Keratinocyte (primary cell): ENCODE measurements at regions not wholly inside any gene's neighbourhood (a gene's known extent, or its start where the extent isn't known, plus 50 kb on each side); places are given as distances from the start of the nearest gene placed in this dataset.

Source experiments
- DNase-seq: peaks from one replicate; pipeline ENCODE4 v3.0.0-alpha.2; 2011; ENCODE audit warnings: low read depth, missing footprints, low spot score
- FAIRE-seq: peaks from 2 replicates; lab custom pipeline; 2011; peaks lifted over from hg19 to GRCh38; lab: Jason Lieb, UNC
- H2AFZ ChIP-seq: 2 replicates; pipeline ENCODE4 v1.6.0; 2012; ENCODE audit warnings: low read length, control low read depth, inconsistent platforms; ENCODE audit not compliant: control insufficient read depth
- H3K27ac ChIP-seq: 2 replicates; pipeline ENCODE4 v1.5.1; 2011; ENCODE audit warnings: low read length; ENCODE audit not compliant: control insufficient read depth, insufficient read depth
- H3K27me3 ChIP-seq: 3 replicates; pipeline ENCODE4 v1.6.0; 2011; ENCODE audit warnings: low read length; ENCODE audit not compliant: control insufficient read depth, insufficient read depth; ENCODE audit errors: extremely low read depth
- H3K36me3 ChIP-seq, 2 experiments: 2 replicates in 1 of 2; 3 replicates in 1 of 2; pipeline ENCODE4 v1.5.1; 2011; ENCODE audit warnings: low read length in 2 of 2, mild to moderate bottlenecking in 1 of 2; ENCODE audit not compliant: control insufficient read depth in 2 of 2, insufficient read depth in 2 of 2; ENCODE audit errors: extremely low read depth in 1 of 2
- H3K4me1 ChIP-seq: 3 replicates; pipeline ENCODE4 v1.5.1; 2011; ENCODE audit warnings: low read length; ENCODE audit not compliant: control insufficient read depth, insufficient read depth; ENCODE audit errors: extremely low read depth
- H3K4me2 ChIP-seq: 3 replicates; pipeline ENCODE4 v1.6.0; 2011; ENCODE audit warnings: low read depth, low read length; ENCODE audit not compliant: control insufficient read depth, insufficient read depth; ENCODE audit errors: extremely low read depth
- H3K4me3 ChIP-seq, 3 experiments: fragments of 200-600 bp in 1 of 3; sonication (generic) in 1 of 3; 2 replicates in 2 of 3; 3 replicates in 1 of 3; pipeline ENCODE4 v1.5.1; 2011 to 2016; ENCODE audit warnings: low read length in 3 of 3, mild to moderate bottlenecking in 3 of 3, control low read depth in 2 of 3, inconsistent platforms in 1 of 3, low read depth in 1 of 3, mixed read lengths in 1 of 3, mixed run types in 1 of 3, moderate library complexity in 1 of 3; ENCODE audit not compliant: control insufficient read depth in 2 of 3, insufficient read depth in 2 of 3; ENCODE audit errors: extremely low read depth in 1 of 3
- H3K79me2 ChIP-seq: 2 replicates; pipeline ENCODE4 v1.6.0; 2012; ENCODE audit warnings: low read length; ENCODE audit not compliant: control insufficient read depth, insufficient read depth
- H3K9ac ChIP-seq: 3 replicates; pipeline ENCODE4 v1.6.0; 2011; ENCODE audit warnings: low read length; ENCODE audit not compliant: control insufficient read depth, insufficient read depth; ENCODE audit errors: extremely low read depth
- H3K9me1 ChIP-seq: 3 replicates; pipeline ENCODE4 v1.6.0; 2011; ENCODE audit warnings: low read length; ENCODE audit not compliant: control insufficient read depth, insufficient read depth; ENCODE audit errors: extremely low read depth
- H3K9me3 ChIP-seq: 2 replicates; pipeline ENCODE4 v1.5.1; 2012; ENCODE audit warnings: low read depth, low read length; ENCODE audit not compliant: control insufficient read depth
- H4K20me1 ChIP-seq: 3 replicates; pipeline ENCODE4 v1.6.0; 2011; ENCODE audit warnings: low read length; ENCODE audit not compliant: control insufficient read depth, insufficient read depth; ENCODE audit errors: extremely low read depth
- CTCF ChIP-seq, 3 experiments: IDR thresholded peaks in 1 of 3; conservative IDR thresholded peaks in 1 of 3; optimal IDR thresholded peaks in 1 of 3; 2 replicates in 2 of 3; 3 replicates in 1 of 3; pipeline versions ENCODE3 to v1.5.1; 2011; ENCODE audit warnings: low read length in 3 of 3, mild to moderate bottlenecking in 3 of 3, moderate library complexity in 2 of 3, control low read depth in 1 of 3, inconsistent platforms in 1 of 3; ENCODE audit not compliant: insufficient read depth in 2 of 3; ENCODE audit errors: extremely low read depth in 1 of 3
- EZH2 ChIP-seq: IDR thresholded peaks from one replicate; pipeline ENCODE4 v1.6.1; 2012; ENCODE audit warnings: inconsistent platforms, mild to moderate bottlenecking, low read length, moderate library complexity
- dilution Hi-C: fragments of 300-500 bp; cut with MboI; formaldehyde crosslinking; loops from one replicate; pipeline ENCODE4 v1.7.0; 2020; ENCODE audit warnings: low sequenced_read_pairs; ENCODE audit not compliant: extremely low pct_ligation_motif_present

DNA sequence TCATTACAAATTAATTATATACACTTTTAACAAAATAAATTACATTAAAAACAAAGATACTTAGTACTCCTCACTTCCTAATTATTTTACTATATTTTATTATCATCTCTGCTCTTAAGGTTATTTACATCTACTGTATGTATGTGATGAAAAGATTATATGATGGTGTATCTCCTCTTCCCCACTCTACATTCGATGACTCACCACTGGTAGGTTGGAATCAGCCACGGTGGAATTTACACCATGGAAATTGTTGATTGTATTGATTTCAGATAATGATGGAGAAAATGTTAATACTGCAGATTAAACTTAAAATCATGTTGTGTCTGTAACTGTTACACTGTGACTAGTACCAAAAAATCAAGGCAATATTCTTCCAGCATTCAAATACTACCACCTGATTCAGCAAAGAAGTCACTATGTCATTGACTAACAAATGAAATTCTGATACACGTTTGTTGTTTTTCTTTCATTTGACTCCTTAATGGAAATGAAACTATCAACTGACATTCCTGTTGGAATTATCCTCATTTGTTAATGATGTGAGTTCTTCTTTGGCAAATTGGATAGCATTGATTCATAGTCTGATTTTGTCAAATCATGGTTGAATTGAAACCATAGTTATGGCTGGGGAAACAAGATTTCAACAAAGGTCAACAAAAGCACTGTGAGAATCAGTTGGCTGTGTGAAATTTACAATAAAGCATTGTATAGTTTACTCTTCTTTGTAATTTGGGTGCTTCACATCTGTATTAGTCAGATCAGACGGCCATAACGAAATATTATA lies 69.0 kb upstream of the NLK start:
- Histone ChIP-seq H3K27me3 (no peaks in the 10 kb centered on the region), H3K36me3 (no peaks in the 10 kb centered on the region), H3K4me2 (no peak overlapping the region), H3K4me3 (no peak overlapping the region), H3K79me2 (no peaks in the 10 kb centered on the region), H3K9me1 (no peaks in the 10 kb centered on the region), H3K9me3 (no peaks in the 10 kb centered on the region), H4K20me1 (no peaks in the 10 kb centered on the region), H3K27ac (no peak overlapping the region), H3K4me1 (peaks cover 22% of the 10 kb centered on the region), H2AFZ (no peak overlapping the region), H3K9ac (no peak overlapping the region)
- TF ChIP-seq CTCF (optimal IDR thresholded peaks at IDR 0.05 in 1 of 3, IDR thresholded peaks at IDR 0.05 in 1 of 3, conservative IDR thresholded peaks at IDR 0.05 in 1 of 3; ENCODE audit: extremely low read depth in 1 of 3, insufficient read depth in 2 of 3, low read length in 3 of 3) (no peak), EZH2 (no peak)
- dilution Hi-C loops: no loop called here
- DNase-seq (no peak), FAIRE-seq (no peak)

DNA sequence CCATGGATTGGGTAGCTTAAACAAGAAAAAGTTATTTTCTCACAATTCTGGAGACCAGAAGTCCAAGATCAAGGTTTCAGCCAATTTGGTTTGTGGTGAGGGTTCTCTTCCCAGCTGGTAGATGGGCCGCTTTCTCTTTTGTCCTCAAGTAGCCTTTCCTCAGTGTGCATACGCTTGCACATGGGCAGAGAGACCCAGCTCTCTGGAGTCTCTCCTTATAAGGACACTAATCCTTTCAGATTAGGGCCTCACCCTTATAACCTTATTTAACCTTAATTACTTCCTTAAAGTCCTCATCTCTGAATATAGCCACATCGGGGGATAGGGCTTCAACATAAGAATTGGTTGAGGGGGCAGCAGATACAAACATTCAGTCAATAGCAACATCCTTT lies 68.4 kb upstream of the NLK start:
- no peak overlapping the region for H3K27ac ChIP-seq
- dilution Hi-C loops: no loop called here
- no peaks in the 10 kb centered on the region for H4K20me1 ChIP-seq
- H3K9me1 ChIP-seq: no peaks in the 10 kb centered on the region
- TF ChIP-seq EZH2 (no peak), CTCF (optimal IDR thresholded peaks at IDR 0.05 in 1 of 3, IDR thresholded peaks at IDR 0.05 in 1 of 3, conservative IDR thresholded peaks at IDR 0.05 in 1 of 3; ENCODE audit: extremely low read depth in 1 of 3, insufficient read depth in 2 of 3, low read length in 3 of 3) (no peak)
- no peak overlapping the region for H3K9ac ChIP-seq
- no peak overlapping the region for H2AFZ ChIP-seq
- H3K4me3 ChIP-seq: no peak overlapping the region
- peaks cover 27% of the 10 kb centered on the region for H3K4me1 ChIP-seq
- no peaks in the 10 kb centered on the region for H3K27me3 ChIP-seq
- H3K9me3 ChIP-seq: no peaks in the 10 kb centered on the region
- no peaks in the 10 kb centered on the region for H3K36me3 ChIP-seq
- no peaks in the 10 kb centered on the region for H3K79me2 ChIP-seq
- DNase-seq (no peak), FAIRE-seq (no peak)
- H3K4me2 ChIP-seq: no peak overlapping the region
